ENCODE measurements at regions not wholly inside any gene's neighbourhood (a gene's known extent, or its start where the extent isn't known, plus 50 kb on each side); places are given as distances from the start of the nearest gene placed in this dataset.

DNA sequence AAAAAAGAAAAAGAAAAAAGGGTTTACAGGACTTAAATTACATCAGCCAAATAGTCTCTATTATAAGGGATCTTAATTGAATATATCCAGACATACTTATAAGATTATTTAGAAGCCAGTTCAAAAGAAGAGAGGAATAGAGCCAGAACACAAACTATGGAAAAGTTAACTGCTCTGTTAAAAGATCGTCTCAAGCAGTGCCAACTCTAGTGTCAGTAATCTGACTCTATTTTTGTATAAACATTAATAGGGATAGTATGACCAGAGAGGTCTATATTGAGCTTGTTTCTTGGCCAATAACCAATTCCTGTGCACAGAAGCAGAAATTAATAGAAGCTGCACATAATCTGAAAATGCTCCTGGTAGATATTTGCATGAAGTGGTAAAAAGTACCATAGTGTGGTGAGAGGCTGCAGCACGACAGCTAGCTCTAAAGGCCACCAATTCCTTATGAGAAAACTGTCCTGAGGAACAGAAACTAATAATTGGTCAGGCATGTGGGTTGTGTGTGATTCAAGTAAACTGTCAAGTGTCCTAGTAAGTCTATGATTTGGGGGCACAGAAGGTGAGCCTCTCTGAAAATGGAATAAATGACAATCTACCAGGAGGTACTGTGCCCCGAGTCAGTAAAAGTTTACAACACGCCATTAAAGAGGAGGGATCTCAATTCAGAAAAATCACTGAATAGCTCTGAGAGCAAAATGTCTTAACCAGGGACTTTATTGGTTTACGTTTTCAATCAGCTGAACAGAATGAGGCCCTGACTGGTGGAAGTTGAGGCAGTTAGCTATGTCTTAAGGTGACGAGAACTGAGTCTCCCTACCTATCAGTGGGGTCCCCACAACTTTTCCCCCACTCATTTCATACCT is 51.5 kb upstream of the NANOGP8 start:
- ATAC-seq (ENCODE audit: poor library complexity) (no peak), DNase-seq (no peak)
- intact Hi-C loops (cut with DNase I) = no loop called here
